ENCODE measurements at regions not wholly inside any gene's neighbourhood (a gene's known extent, or its start where the extent isn't known, plus 50 kb on each side); places are given as distances from the start of the nearest gene placed in this dataset.

- WGBS, 4 donors, result 59 to 68% (median 64%) methylated on average over 2 of the region's 2 CpGs
- H3K27ac ChIP-seq, result no peak overlapping the region
Measured at GRCh38 chr4:133777661-133778060, 423.9 kb downstream of the PABPC4L start.

GRCh38 chr4:133776961-133777360, 424.6 kb downstream of the PABPC4L start:
- no peaks in the 10 kb centered on the region for H3K4me1 ChIP-seq (replicated peaks in 1 of 2)
- no peaks in the 10 kb centered on the region for H3K36me3 ChIP-seq (replicated peaks in 1 of 2)
- intact Hi-C loops (cut with DNase I), result no loop called here
- no peak overlapping the region for H3K27ac ChIP-seq
- TF ChIP-seq, protein P1, sequence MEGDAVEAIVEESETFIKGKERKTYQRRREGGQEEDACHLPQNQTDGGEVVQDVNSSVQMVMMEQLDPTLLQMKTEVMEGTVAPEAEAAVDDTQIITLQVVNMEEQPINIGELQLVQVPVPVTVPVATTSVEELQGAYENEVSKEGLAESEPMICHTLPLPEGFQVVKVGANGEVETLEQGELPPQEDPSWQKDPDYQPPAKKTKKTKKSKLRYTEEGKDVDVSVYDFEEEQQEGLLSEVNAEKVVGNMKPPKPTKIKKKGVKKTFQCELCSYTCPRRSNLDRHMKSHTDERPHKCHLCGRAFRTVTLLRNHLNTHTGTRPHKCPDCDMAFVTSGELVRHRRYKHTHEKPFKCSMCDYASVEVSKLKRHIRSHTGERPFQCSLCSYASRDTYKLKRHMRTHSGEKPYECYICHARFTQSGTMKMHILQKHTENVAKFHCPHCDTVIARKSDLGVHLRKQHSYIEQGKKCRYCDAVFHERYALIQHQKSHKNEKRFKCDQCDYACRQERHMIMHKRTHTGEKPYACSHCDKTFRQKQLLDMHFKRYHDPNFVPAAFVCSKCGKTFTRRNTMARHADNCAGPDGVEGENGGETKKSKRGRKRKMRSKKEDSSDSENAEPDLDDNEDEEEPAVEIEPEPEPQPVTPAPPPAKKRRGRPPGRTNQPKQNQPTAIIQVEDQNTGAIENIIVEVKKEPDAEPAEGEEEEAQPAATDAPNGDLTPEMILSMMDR (IDR thresholded peaks at IDR 0.05), result no peak
- H3K4me3 ChIP-seq, result no peak overlapping the region
- H3K9me3 ChIP-seq (replicated peaks in 1 of 3), result no peaks in the 10 kb centered on the region
- DNase-seq, result no peak
- H3K27me3 ChIP-seq, result no peaks in the 10 kb centered on the region
- WGBS, 4 donors, result 81 to 89% (median 86%) methylated on average over 4 of the region's 4 CpGs

More at GRCh38 chr4:133777661-133778060, 423.9 kb downstream of the PABPC4L start:
- Histone ChIP-seq H3K36me3 (replicated peaks in 1 of 2) (no peaks in the 10 kb centered on the region), H3K4me3 (no peak overlapping the region), H3K27me3 (no peaks in the 10 kb centered on the region), H3K9me3 (replicated peaks in 1 of 3) (no peaks in the 10 kb centered on the region), H3K4me1 (replicated peaks in 1 of 2) (no peaks in the 10 kb centered on the region)
- TF ChIP-seq, protein P1 (IDR thresholded peaks at IDR 0.05), result no peak
- no peak for TF ChIP-seq POLR2A (IDR thresholded peaks at IDR 0.05)
- DNase-seq, result no peak
- intact Hi-C loops (cut with DNase I), result no loop called here

DNA sequence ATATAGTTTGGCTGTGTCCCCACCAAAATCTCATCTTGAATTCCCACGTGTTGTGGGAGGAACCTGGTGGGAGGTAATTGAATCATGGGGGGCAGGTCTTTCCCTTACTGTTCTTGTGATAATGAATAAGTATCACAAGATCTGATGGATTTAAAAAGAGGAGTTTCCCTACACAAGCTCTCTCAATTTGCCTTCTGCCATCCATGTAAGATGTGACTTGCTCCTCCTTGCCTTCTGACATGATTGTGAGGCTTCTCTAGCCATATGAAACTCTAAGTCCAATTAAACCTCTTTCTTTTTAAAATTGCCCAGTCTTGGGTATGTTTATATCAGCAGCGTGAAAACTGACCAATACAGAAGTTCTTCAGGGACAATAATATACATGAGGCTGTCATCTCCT, 425.1 kb downstream of the PABPC4L start:
- H3K27me3 ChIP-seq, result no peaks in the 10 kb centered on the region
- TF ChIP-seq, protein P1 (IDR thresholded peaks at IDR 0.05), result no peak
- no peak for TF ChIP-seq POLR2A (IDR thresholded peaks at IDR 0.05)
- no peaks in the 10 kb centered on the region for H3K36me3 ChIP-seq (replicated peaks in 1 of 2)
- DNase-seq, result no peak
- H3K27ac ChIP-seq, result no peak overlapping the region
- WGBS, 4 donors, result 80 to 88% (median 85%) methylated on average over 2 of the region's 2 CpGs
- intact Hi-C loops (cut with DNase I), result no loop called here
- no peaks in the 10 kb centered on the region for H3K4me1 ChIP-seq (replicated peaks in 1 of 2)
- no peak overlapping the region for H3K4me3 ChIP-seq
- H3K9me3 ChIP-seq (replicated peaks in 1 of 3), result no peaks in the 10 kb centered on the region

DNA sequence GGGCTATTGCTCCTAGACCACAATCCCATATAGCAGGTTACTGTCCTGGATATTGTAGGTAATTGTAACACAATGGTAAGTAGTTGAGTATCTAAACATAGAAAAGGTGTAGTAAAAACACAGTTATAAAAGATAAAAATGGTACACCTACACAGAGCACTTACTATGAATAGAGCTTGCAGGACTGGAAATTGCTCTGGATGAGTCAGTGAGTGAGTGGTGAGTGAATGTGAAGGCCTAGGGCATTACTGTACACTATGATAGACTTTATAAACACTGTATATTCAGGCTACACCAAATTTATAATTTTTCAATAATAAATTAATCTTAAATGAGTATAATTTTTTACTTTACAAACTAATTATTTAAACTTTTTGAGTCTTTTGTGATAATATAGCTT, 425.7 kb downstream of the PABPC4L start:
- DNase-seq, result no peak
- TF ChIP-seq, protein P1 (IDR thresholded peaks at IDR 0.05), result no peak
- TF ChIP-seq POLR2A (IDR thresholded peaks at IDR 0.05), result no peak
- no peaks in the 10 kb centered on the region for H3K36me3 ChIP-seq (replicated peaks in 1 of 2)
- no peaks in the 10 kb centered on the region for H3K27me3 ChIP-seq
- H3K27ac ChIP-seq, result no peak overlapping the region
- intact Hi-C loops (cut with DNase I), result no loop called here
- H3K9me3 ChIP-seq (replicated peaks in 1 of 3), result no peaks in the 10 kb centered on the region
- no peaks in the 10 kb centered on the region for H3K4me1 ChIP-seq (replicated peaks in 1 of 2)
- no peak overlapping the region for H3K4me3 ChIP-seq

Data from adrenal gland (tissue), 9 donors.